ENCODE measurements at regions not wholly inside any gene's neighbourhood (a gene's known extent, or its start where the extent isn't known, plus 50 kb on each side); places are given as distances from the start of the nearest gene placed in this dataset.

- intact Hi-C loops (cut with micrococcal nuclease) = no loop called here
- H3K9ac ChIP-seq (ENCODE audit: insufficient read depth, low read length, poor library complexity, severe bottlenecking) = no peak overlapping the region
- Mint-ChIP-seq H3K4me1 (no peaks in the 10 kb centered on the region), H3K4me3 (no peak overlapping the region), H3K27ac (no peak overlapping the region), H3K36me3 (peaks cover 2 to 5% of the 10 kb centered on the region in 2 donors), H3K9me3 (peaks cover 0 to 1% (median 0%) of the 10 kb centered on the region in 7 donors), H3K27me3 (ENCODE audit: low read depth in 3 of 3) (no peaks in the 10 kb centered on the region)
- H3K79me2 ChIP-seq (ENCODE audit: insufficient read depth, low read length) = no peaks in the 10 kb centered on the region
- H3K9me3 ChIP-seq (replicated peaks in 1 of 2; ENCODE audit: control insufficient read depth in 1 of 2, insufficient read depth in 1 of 2, low read length in 2 of 2) = no peaks in the 10 kb centered on the region
- no peak overlapping the region for H3K4me2 ChIP-seq (replicated peaks; ENCODE audit: extremely low read depth, low read length, poor library complexity, severe bottlenecking)
- no peaks in the 10 kb centered on the region for H3K4me1 ChIP-seq (ENCODE audit: control insufficient read depth in 1 of 2, insufficient read depth in 2 of 2, low read length in 2 of 2)
- no peak overlapping the region for H3K4me3 ChIP-seq (replicated peaks in 1 of 3; ENCODE audit: low read depth in 2 of 3, low read length in 3 of 3)
- H3K27me3 ChIP-seq (ENCODE audit: control insufficient read depth in 2 of 2, insufficient read depth in 2 of 2, low read length in 2 of 2) = no peaks in the 10 kb centered on the region
- TF ChIP-seq CTCF (IDR thresholded peaks at IDR 0.05) = no peak
- H4K20me1 ChIP-seq (ENCODE audit: insufficient read depth, low read length) = no peaks in the 10 kb centered on the region
- no peaks in the 10 kb centered on the region for H3K36me3 ChIP-seq (replicated peaks in 1 of 2; ENCODE audit: control insufficient read depth in 1 of 2, insufficient read depth in 2 of 2, low read length in 2 of 2)
- H3K27ac ChIP-seq (ENCODE audit: low read depth in 1 of 2, low read length in 2 of 2) = no peak overlapping the region
- H2AFZ ChIP-seq (ENCODE audit: insufficient read depth, low read depth, low read length, poor library complexity, severe bottlenecking) = no peak overlapping the region
- no peak for DNase-seq
- 83% methylated on average over 4 of the region's 5 CpGs for WGBS (ENCODE audit: insufficient coverage)
Measured at GRCh38 chr2:144131042-144131441, 388.9 kb downstream of the ZEB2 start.

GRCh38 chr2:144130551-144130950 lies 389.4 kb downstream of the ZEB2 start:
- Mint-ChIP-seq H3K27ac (no peak overlapping the region), H3K9me3 (peaks cover 0 to 2% (median 0%) of the 10 kb centered on the region in 7 donors), H3K27me3 (ENCODE audit: low read depth in 3 of 3) (no peaks in the 10 kb centered on the region), H3K4me3 (no peak overlapping the region), H3K36me3 (peaks cover 2 to 5% of the 10 kb centered on the region in 2 donors), H3K4me1 (no peaks in the 10 kb centered on the region)
- intact Hi-C loops (cut with micrococcal nuclease) = no loop called here
- Histone ChIP-seq H3K9ac (ENCODE audit: insufficient read depth, low read length, poor library complexity, severe bottlenecking) (no peak overlapping the region), H3K79me2 (ENCODE audit: insufficient read depth, low read length) (no peaks in the 10 kb centered on the region), H3K9me3 (replicated peaks in 1 of 2; ENCODE audit: control insufficient read depth in 1 of 2, insufficient read depth in 1 of 2, low read length in 2 of 2) (no peaks in the 10 kb centered on the region), H4K20me1 (ENCODE audit: insufficient read depth, low read length) (no peaks in the 10 kb centered on the region), H3K4me3 (replicated peaks in 1 of 3; ENCODE audit: low read depth in 2 of 3, low read length in 3 of 3) (no peak overlapping the region), H3K4me1 (ENCODE audit: control insufficient read depth in 1 of 2, insufficient read depth in 2 of 2, low read length in 2 of 2) (no peaks in the 10 kb centered on the region), H3K27ac (ENCODE audit: low read depth in 1 of 2, low read length in 2 of 2) (no peak overlapping the region), H2AFZ (ENCODE audit: insufficient read depth, low read depth, low read length, poor library complexity, severe bottlenecking) (no peak overlapping the region), H3K4me2 (replicated peaks; ENCODE audit: extremely low read depth, low read length, poor library complexity, severe bottlenecking) (no peak overlapping the region), H3K27me3 (ENCODE audit: control insufficient read depth in 2 of 2, insufficient read depth in 2 of 2, low read length in 2 of 2) (no peaks in the 10 kb centered on the region), H3K36me3 (replicated peaks in 1 of 2; ENCODE audit: control insufficient read depth in 1 of 2, insufficient read depth in 2 of 2, low read length in 2 of 2) (no peaks in the 10 kb centered on the region)
- no peak for TF ChIP-seq CTCF (IDR thresholded peaks at IDR 0.05)
- DNase-seq = no peak

All from CD14-positive monocyte (primary cell).